HG03159 (cell line): ENCODE measurements at regions not wholly inside any gene's neighbourhood (a gene's known extent, or its start where the extent isn't known, plus 50 kb on each side); places are given as distances from the start of the nearest gene placed in this dataset.
"Not testable (repeated sequence)": the region's sequence is repeated elsewhere in the genome, so short reads cannot be mapped to it uniquely, and the experiment has no call there.

Experiments used
- ATAC-seq: cut with Tn5 transposase; IDR thresholded peaks from one replicate; pipeline ENCODE4 v1.9.1; 2021; ENCODE audit warnings: mild to moderate bottlenecking, moderate library complexity; ENCODE audit not compliant: unreplicated experiment

DNA sequence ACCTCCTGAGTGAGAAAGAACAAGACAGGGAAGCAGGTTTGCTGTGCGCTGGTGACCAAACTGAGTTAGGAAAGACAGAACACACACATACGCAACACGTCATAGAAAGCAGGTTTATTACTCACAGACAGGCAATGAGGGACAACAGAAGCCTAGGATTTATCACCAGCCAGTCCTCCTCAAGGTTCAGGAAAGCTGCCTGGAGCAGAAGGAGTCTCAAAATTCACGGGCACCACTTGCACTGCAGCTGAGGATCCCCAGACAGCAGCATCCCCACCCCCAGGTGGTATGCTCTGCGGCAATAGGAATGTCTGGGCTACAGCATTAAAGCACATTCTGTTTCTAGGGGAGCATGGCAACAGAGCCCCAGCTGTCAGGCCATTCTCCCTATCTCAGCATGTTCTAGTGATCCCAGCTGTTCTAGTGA is 284.4 kb upstream of the RGPD4 start:
- no peak for ATAC-seq

DNA sequence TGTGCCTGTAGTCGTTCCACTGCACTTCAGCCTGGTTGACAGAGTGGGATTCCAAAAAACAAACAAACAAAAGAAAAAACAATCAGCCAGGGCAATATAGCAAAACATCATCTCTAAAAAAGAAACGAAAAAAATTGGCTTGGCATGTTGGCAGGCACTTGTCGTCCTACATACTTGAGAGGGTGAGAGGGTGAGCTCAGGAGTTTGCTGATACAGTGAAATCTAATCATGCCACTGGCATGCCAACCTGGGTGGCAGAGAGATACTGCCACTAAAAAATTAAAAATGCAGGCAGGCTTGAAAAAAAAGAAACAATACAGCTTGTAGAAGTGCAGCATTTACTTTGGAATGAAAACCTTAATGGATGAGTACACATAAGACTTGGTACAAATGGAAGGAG is 282.9 kb upstream of the RGPD4 start:
- no peak for ATAC-seq

DNA sequence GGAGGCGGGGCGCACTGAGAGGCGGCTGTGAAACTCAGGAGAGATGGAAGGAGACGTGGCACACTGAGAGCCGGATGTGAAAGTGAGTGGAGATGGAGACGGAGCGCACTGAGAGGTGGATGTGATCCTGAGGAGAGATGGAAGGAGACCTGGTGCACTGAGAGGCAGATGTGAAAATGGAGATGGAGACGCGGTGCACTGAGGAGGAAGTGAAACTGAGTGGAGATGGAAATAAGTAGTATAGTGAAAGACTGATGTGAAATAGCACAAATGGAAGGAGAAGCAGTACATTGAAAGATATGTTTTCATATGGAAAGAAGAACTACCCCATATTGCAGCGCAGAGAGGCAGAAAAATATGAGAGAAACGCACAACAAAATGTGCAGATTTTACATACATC is 281.6 kb upstream of the RGPD4 start:
- ATAC-seq, result no peak

DNA sequence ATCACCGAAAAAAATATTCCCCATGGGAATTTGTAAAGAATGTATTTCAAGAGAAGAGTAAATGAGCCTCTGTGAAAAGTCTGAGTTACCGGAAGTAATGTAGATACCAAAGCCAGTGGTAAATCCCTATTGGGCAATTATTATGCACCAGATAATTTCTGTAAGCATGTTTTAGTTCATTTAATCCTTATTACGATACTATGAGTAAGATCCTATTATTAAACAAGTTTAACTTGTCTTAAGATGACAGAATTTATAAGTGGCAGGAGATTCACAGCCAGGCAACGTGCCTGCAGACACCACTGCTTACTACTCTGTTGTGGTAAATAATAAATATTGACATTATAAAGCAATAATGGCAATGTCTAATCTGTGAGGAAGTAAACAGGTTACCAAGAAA is 280.8 kb upstream of the RGPD4 start:
- no peak for ATAC-seq

DNA sequence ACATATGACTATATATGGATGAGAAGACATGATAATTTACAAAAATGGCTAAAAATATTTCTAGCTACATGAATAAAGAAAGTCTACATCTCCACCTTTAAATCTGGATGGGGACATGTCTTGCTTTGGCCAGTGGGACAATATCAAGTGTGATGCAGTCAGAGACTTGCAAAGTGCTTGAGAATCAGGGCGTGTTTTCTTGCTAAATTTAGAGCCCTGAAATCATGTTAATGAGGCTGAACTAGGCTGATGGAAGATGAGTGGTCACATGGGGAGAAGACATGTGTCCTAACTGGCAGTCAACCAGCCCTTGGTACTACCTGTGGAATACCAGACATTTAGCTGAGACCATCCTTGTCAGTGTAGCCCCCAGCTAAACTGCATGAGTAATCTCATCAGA is 278.5 kb upstream of the RGPD4 start:
- ATAC-seq, result no peak

DNA sequence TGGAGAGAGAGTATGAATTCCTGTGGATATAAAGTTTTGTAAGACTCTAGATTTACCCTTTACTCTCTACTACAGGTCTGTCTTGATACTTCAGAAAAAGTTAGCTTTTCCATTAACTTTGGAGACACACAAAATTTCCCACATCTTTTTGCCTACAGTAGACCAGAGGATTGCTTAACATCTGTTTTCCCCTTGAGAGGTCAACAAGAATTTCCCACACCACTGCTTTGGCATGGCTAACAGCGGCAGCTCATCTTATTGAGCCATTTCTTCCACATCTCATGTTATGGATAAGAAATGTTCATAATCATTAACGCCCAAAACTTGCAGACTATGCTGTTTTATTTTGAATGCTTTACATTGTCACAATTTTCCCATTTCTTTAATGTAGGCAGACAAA is 273.6 kb upstream of the RGPD4 start:
- no peak for ATAC-seq

DNA sequence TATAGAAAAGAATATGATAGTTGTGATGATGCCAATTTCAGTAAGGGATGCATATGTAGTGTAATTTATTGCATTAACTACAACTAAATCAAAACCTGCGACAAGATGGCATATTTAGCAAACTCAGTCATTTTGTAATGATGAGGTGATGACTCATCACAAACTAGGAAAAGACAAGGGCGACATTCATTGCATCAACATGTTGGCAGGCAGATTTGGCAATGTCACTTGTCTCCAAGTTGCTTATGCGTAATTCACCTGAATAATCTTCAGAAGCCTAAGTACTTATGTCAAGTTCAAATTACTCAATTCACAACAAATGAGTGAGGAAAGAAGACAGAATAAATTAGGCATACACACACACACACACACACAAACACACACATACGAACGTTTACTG is 273.2 kb upstream of the RGPD4 start:
- no peak for ATAC-seq

DNA sequence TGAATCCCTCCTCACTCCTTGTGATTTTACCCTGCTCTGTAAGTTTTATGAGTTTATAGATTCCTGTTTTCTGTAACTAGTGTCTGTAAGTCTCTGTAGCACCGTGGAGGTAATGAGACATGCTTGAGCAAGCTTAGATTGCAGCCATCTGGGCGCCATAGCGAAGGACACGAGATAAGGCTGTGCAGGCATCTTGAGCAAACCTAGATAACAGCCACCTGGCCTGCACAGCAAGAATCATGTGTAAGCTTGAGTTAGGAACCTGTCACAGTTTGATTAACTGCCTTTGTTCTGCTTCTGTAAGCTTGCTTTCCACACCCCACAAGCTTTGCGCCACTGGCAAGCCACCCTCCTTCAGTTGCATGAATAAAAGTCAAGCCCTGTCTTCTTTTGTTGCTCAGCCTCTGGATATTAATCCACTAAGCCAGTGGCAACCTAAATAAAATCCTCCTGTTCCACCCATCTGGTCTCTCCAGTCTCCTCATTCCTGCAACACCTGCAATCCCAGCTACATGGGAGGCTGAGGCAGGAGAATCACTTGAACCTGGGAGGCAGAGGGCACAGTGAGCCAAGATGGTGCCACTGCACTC is 270.6 kb upstream of the RGPD4 start:
- ATAC-seq, result no peak

DNA sequence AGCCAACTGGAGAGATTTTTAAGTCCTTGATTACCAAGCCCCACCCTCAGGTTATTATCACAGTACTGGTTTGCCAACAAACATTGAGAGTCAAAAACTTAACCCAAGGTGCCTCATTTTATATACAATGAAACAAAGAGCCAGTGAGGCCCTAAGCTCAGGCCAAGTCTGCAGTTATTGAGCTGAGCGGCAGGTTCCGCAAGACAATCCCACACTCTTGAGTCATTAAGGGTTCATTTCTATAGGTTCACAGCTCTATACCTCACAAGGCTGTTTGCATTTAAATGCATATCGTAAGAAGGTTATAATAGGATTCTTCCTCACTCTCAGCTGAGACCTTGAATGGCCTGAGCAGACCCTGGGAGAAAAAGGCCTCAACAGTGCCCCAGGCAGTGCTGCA is 268.4 kb upstream of the RGPD4 start:
- no peak for ATAC-seq

DNA sequence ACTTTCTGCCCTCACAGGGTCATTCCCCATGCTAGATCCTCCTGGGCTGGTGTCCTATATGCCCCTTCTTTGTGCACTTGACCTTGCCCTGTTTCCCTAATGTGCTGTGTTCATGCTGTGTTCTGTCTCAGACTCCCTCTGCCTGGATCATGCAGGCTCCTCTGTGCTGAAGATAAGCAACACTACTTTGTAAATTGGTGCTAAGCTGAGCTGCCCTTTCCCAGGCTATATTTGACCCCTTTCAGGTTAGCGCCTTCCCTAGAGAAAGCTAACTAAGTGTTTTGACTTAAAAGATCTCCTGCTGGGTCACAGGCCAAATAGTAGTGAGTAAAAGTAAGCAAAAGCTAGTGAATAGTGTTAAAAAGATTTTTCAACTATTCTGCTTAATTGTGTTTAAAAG is 257.2 kb upstream of the RGPD4 start:
- no peak for ATAC-seq

DNA sequence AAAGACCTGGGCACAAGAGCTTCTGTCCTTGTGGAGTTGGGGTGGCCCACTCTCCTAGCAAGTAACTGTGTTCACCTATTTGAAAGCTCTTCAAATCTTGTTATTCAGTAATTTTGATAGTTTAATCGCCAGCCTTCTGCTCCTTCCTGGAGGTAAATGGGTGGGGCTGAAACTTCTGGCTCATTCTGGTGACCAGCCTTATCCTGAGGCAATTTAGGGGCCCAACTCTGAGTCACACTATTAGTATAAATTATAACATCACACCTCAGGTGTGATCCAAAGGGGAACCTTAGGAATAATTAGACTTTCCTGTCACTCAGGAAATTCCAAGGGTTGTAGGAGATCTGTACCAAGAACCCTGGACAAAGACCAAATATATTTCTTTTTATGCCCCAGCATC is 255.8 kb upstream of the RGPD4 start:
- no peak for ATAC-seq

DNA sequence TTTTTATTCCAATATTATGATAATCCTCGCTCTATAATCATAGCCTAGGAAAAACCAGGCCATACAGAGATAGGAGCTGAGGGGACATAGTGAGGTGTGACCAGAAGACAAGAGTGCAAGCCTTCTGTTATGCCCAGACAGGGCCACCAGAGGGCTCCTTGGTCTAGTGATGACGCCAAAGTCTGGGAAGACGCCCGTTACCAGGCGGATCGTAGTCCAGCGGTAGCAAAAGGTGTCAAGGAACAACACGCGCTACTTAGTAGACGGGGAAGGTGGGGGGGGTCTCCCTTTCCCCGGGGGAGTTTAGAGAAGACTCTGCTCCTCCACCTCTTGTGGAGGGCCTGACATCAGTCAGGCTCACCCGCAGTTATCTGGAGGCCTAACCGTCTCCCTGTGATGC is 253.8 kb upstream of the RGPD4 start:
- not testable (repeated sequence) for ATAC-seq

DNA sequence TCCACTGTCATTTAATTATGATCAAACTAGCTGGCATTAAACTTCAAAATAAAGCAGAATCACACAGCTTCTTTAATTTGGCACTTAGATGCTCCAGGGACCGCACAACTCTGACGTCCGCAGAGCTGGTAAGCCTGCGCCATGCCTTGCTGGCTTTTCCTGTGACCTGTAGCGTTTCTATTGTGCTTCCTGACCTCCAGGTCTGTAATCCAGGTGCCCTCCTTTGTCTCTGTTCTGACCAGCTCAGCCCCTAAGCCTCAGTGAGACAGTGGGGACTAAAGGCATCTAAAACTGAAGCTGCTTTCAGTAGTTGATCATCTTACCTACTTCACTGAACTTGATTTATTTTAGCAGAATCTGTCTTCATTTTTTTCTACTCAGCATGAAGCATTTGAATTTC is 249.7 kb upstream of the RGPD4 start:
- ATAC-seq, result no peak

DNA sequence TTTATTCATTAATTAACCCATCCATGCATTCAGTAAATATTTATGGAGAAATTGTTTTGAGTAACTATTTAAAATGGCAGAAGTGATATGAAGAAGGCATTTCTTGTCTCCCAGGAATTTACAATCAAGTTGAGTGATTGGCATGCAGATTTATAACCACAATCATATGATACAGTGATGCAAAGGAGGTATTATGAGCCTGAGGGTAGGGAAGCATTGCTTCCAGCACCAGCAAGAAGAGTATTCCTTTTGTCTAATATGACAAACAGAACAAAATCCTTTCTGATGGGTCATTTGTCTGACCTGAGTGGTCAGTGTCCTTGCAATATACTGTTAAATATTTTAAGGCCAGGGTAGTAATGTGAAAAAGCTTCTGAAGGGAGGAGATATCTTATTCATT is 244.2 kb upstream of the RGPD4 start:
- no peak for ATAC-seq

DNA sequence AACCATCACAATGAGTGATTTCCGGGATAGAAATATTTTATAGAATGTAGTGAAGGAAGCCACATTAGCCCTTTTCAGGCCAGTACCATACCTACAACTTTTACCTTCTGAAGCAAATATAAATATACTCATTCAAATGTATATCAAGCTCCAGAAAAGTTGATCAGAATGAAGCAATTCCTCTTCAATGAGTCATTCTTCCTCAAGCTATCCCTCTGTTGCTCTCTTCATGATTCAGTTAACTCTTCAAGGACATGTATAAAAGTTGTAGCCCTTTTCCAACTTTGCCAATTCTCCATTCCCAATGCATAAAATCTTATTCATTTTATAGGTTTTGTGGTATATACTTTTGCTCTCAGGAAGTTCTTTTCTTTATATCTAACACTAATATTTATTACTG is 242.1 kb upstream of the RGPD4 start:
- no peak for ATAC-seq

DNA sequence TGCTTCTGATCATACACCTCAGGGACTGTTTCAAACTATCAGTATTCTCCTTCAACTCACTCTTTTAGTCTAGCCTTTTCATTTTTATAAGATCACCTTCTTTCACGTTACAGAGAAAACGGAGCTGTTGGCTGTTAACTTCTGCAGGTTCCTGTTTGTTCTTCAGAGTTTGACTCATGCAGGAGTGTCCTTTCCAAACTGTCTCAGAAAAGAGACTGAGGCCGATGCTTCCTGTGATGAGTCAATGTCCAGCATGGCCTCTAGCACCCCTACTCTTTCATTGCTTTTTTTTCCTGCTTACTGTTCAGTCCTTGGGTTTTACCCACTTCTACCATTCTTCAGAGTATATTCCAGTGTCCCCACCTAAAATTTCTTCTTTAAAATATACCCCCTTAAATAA is 240.8 kb upstream of the RGPD4 start:
- no peak for ATAC-seq

DNA sequence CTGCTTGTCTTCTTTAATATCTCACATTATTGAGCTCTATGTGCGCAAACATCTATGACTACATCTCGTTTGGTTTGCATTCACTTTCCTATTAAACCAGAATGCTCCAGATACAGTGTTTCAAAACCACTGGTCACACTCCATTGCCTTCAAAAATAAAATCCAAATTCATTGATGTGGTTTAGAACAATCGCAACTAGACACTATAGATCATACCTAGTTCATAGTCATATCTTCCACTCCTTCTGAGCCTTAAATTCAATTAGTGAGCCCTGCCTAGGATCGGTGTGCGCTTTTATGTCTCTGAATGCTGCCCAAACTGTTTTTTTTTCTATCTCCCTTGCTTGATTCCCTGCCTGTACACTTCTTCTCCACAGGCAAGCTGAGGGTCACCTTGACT is 238.5 kb upstream of the RGPD4 start:
- ATAC-seq, result no peak

DNA sequence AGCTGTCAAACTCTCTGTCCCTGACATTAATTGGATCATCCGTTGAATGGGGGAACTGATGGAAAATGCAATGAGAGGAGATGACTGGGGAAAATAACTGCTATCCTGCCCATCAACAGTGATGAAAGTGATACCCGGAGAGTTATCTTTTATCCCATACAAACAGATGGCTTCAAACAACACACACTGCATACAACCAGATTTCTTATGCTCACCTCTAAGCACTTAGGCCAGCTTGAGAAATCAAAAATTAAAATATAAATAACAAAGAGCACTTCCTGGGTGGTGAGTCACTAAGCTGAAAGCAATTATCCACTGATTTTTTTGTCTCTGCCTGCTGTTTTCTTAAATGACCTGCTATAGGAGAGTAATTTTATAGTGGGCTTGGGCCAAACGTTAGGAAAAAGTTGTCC is 237.6 kb upstream of the RGPD4 start:
- ATAC-seq, result no peak

DNA sequence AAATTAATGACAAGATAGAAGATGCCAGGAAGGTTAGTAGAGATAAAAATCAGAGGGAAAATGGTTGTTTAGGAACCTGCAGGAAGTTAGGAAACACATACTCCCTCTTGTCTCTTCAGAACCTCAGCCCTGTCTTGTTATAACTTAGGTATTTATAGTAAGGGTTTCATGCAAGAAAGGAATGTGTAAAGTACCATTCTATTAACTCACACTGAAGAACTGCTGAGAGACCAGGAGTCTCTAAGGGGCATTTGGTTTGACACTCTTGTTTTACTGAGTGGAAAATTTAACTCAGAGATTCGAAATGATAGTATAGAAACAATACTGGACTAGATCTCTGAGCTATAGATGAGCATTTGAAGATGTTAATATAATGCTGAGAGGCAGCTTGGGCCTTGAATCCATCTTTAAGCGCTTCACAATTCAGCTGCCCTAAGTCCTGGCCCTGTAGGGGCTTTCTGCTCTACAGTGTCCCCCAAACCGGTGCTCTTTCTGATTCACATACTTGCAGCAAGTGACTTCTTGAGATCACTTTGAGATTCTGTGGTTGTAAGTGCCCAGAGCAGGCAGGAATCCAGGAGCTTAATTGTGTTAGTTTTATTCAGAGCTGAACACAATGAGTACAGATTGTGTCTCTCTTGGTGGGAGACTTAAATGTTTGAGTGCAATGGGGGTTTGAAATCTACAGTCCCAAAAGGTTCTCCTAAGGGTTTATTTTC is 235.0 kb upstream of the RGPD4 start:
- no peak for ATAC-seq

DNA sequence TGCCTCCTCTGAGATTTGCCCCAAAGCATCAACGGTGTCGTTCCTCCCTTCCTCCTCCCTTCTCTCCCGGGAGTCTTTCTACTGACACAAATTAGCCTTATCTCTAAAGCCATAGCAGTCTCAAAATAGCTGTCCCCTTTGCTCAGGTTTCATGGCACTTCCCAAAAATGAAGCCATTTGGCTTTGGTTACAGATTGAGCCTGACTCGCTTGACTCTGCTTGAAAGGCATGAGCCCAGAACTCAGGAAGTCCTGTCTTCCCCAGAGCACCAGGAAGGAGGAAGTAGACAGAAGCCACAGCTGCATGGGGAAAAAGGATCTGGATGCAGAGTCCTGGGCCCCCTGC is 234.4 kb upstream of the RGPD4 start:
- no peak for ATAC-seq

DNA sequence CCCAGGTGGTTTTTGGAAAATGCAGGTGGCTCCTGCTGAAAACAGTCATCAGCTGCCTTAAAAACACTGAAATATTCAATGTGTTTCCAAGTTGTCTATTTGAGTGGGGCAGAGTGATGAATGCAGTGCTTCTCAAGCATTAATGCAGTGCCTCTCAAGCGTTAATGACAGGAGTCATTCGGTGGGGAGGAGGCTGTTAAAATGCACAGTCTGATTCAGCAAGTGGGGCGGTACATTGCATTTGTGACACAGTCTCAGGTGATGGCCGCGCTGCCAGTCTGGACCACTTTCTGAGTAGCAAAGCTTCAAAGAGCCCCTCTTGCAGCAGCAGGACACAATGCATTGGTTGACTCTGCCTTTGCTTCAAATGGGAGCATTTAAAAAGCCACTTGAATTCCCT is 231.4 kb upstream of the RGPD4 start:
- no peak for ATAC-seq

DNA sequence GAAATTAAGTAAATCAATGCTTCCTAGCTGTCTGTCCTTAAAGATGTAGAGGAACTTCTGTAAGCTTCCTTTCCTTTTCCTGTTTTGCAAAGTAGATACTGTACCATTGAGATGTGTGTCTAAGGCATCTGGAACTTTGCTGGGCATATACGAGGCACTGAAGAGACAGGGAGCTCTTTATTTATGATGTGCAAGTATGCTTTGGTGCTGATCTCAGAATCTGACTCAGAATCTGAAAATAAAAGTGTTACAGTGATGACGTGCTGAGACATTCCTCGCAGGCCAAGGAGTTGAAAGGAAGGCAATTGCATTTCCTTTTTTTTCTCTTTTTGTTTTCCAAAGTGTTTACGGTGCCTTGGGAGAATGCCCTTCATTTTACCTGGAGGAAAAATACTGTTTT is 230.9 kb upstream of the RGPD4 start:
- no peak for ATAC-seq

DNA sequence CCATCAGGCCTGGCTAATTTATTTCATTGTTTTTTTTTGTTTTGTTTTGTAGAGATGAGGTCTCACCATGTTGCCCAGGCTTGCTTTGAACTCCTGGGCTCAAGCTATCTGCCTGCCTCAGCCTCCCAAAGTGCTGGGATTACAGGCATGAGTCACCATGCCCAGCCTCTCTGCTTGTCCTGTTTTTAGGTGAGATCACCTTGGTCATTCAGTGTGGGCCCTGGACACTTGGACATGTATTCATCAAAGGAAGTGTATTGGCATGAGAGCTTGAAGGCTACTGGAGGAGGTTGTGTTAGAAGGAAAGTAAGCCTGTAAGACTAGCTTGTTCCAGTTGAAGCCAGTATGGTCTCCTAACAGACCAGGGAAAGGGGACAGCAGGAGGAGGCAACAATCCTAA is 229.2 kb upstream of the RGPD4 start:
- ATAC-seq, result no peak
